HepG2 (cell line): ENCODE measurements at regions not wholly inside any gene's neighbourhood (a gene's known extent, or its start where the extent isn't known, plus 50 kb on each side); places are given as distances from the start of the nearest gene placed in this dataset.

Experiments used
- ATAC-seq: fragments of 200-7000 bp; cut with Tn5 transposase; 3 replicates; pipeline ENCODE4 v1.9.1; 2020; ENCODE audit warnings: mild to moderate bottlenecking, moderate library complexity
- BruUV-seq: library from RNA; stranded (reverse); fragments of 400-500 nt; replicated peaks from 2 replicates; lab custom pipeline; 2021; lab: Mats Ljungman, UMichigan
- CTCF ChIA-PET: fragments of 300-600 bp; formaldehyde crosslinking; extraction: SDS; loops from one replicate; lab custom pipeline; 2021; ENCODE audit warnings: low total read pairs, inconsistent platforms, low intra/inter-chr PET ratio; lab: Yijun Ruan, JAX
- POLR2A ChIA-PET: fragments of 350-600 bp; sonication (Branson Sonifier 250); formaldehyde crosslinking; loops from one replicate; lab custom pipeline; 2020; ENCODE audit warnings: antibody characterized with exemption, inconsistent platforms; lab: Yijun Ruan, JAX
- DNase-seq: peaks from one replicate; pipeline ENCODE4 v3.0.0-alpha.2; 2015; ENCODE audit warnings: low spot score
- FAIRE-seq: peaks from 3 replicates; lab custom pipeline; 2011; peaks lifted over from hg19 to GRCh38; lab: Jason Lieb, UNC
- H2AFZ ChIP-seq: one replicate; pipeline ENCODE4 v1.6.1; 2011; ENCODE audit warnings: low read length, inconsistent platforms
- H3K27ac ChIP-seq: fragments of 300-600 bp; 3 replicates; pipeline ENCODE4 v1.8.0; 2011; ENCODE audit warnings: mixed run types, mild to moderate bottlenecking, mixed read lengths, low read length, inconsistent platforms; ENCODE audit not compliant: insufficient read depth; ENCODE audit errors: extremely low read length
- H3K27me3 ChIP-seq, 2 experiments: fragments of 200-600 bp in 1 of 2; 2 replicates in 1 of 2; 3 replicates in 1 of 2; pipeline versions ENCODE4 v1.6.0 to v1.8.0; 2011; ENCODE audit warnings: low read length in 2 of 2, mild to moderate bottlenecking in 2 of 2, moderate library complexity in 2 of 2, inconsistent platforms in 1 of 2; ENCODE audit not compliant: insufficient read depth in 2 of 2, control insufficient read depth in 1 of 2
- H3K36me3 ChIP-seq, 2 experiments: fragments of 200-600 bp in 1 of 2; replicated peaks in 1 of 2; 2 replicates in 1 of 2; 3 replicates in 1 of 2; pipeline versions ENCODE4 v1.5.1 to v1.8.0; 2011; ENCODE audit warnings: low read length in 2 of 2, inconsistent platforms in 1 of 2; ENCODE audit not compliant: insufficient read depth in 2 of 2, control insufficient read depth in 1 of 2
- H3K4me1 ChIP-seq: 2 replicates; pipeline ENCODE4 v1.5.1; 2012; ENCODE audit warnings: low read length, inconsistent platforms; ENCODE audit not compliant: insufficient read depth
- H3K4me2 ChIP-seq: 2 replicates; pipeline ENCODE4 v1.6.0; 2011; ENCODE audit warnings: low read depth, low read length, inconsistent platforms
- H3K4me3 ChIP-seq, 3 experiments: fragments of 200-600 bp in 1 of 3; sonication (generic), shearing (Covaris generic) in 1 of 3; replicated peaks in 1 of 3; 2 replicates each; pipeline ENCODE4 v1.5.1; 2011 to 2016; ENCODE audit warnings: low read length in 3 of 3, inconsistent platforms in 2 of 3, low read depth in 2 of 3, mild to moderate bottlenecking in 2 of 3, control low read depth in 1 of 3, mixed read lengths in 1 of 3; ENCODE audit not compliant: insufficient read depth in 1 of 3
- H3K79me2 ChIP-seq: one replicate; pipeline ENCODE4 v1.6.1; 2011; ENCODE audit warnings: low read length, inconsistent platforms; ENCODE audit not compliant: insufficient read depth
- H3K9ac ChIP-seq: 2 replicates; pipeline ENCODE4 v1.6.0; 2011; ENCODE audit warnings: mild to moderate bottlenecking, low read depth, low read length, inconsistent platforms; ENCODE audit not compliant: insufficient read depth
- H3K9me3 ChIP-seq: 2 replicates; pipeline ENCODE4 v1.5.1; 2012; ENCODE audit warnings: mild to moderate bottlenecking, low read length
- H4K20me1 ChIP-seq: 2 replicates; pipeline ENCODE4 v1.6.0; 2011; ENCODE audit warnings: inconsistent platforms, mild to moderate bottlenecking, low read length, moderate library complexity; ENCODE audit not compliant: insufficient read depth
- DNMT1 ChIP-seq: sonication (generic); formaldehyde crosslinking; IDR thresholded peaks from 2 replicates; pipeline ENCODE4 v1.5.1; 2020; ENCODE audit warnings: mild to moderate bottlenecking, missing genetic modification reagents
- EED ChIP-seq: sonication (generic); formaldehyde crosslinking; IDR thresholded peaks from 2 replicates; pipeline ENCODE4 v1.5.0; 2020; ENCODE audit warnings: mild to moderate bottlenecking, missing genetic modification reagents
- FOXA1 ChIP-seq, 2 experiments: fragments of 450-650 bp in 1 of 2; sonication (generic) in 1 of 2; formaldehyde crosslinking in 1 of 2; IDR thresholded peaks; 2 replicates each; pipeline versions ENCODE4 v1.4.0 to v1.6.1; 2016 to 2020; ENCODE audit warnings: missing genetic modification reagents in 1 of 2
- HDAC2 ChIP-seq: sonication (generic); formaldehyde crosslinking; IDR thresholded peaks from 2 replicates; pipeline ENCODE4 v1.4.0; 2020; ENCODE audit warnings: missing genetic modification reagents
- HOXA7 ChIP-seq: sonication (generic); formaldehyde crosslinking; IDR thresholded peaks from 2 replicates; pipeline ENCODE4 v1.8.1; 2022; ENCODE audit warnings: mild to moderate bottlenecking, missing genetic modification reagents, moderate library complexity
- NAIF1 ChIP-seq: sonication (generic); formaldehyde crosslinking; IDR thresholded peaks from 2 replicates; pipeline ENCODE4 v1.5.0; 2020; ENCODE audit warnings: mild to moderate bottlenecking, missing genetic modification reagents, borderline replicate concordance
- RFXANK ChIP-seq: IDR thresholded peaks from 2 replicates; pipeline ENCODE4 v1.6.1; 2016
- SP2 ChIP-seq: sonication (generic); formaldehyde crosslinking; IDR thresholded peaks from 2 replicates; pipeline ENCODE4 v1.5.1; 2020; ENCODE audit warnings: mild to moderate bottlenecking, missing genetic modification reagents
- TEAD2 ChIP-seq: sonication (generic); formaldehyde crosslinking; IDR thresholded peaks from 2 replicates; pipeline ENCODE4 v1.9.0; 2021; ENCODE audit warnings: missing genetic modification reagents
- ZC3H4 ChIP-seq: sonication (generic); formaldehyde crosslinking; IDR thresholded peaks from 2 replicates; pipeline ENCODE4 v1.4.0; 2020; ENCODE audit warnings: missing genetic modification reagents, borderline replicate concordance
- ZNF121 ChIP-seq: sonication (generic); formaldehyde crosslinking; IDR thresholded peaks from 2 replicates; pipeline ENCODE4 v1.5.0; 2020; ENCODE audit warnings: mild to moderate bottlenecking, missing genetic modification reagents
- ZNF180 ChIP-seq: sonication (generic); formaldehyde crosslinking; IDR thresholded peaks from 2 replicates; pipeline ENCODE4 v1.4.0; 2020; ENCODE audit warnings: low read depth, missing genetic modification reagents, borderline replicate concordance
- ZNF614 ChIP-seq: IDR thresholded peaks from 2 replicates; pipeline ENCODE4 v1.6.1; 2018; ENCODE audit warnings: missing biosample characterization, missing genetic modification reagents, inconsistent platforms, borderline replicate concordance
- ZNF879 ChIP-seq: sonication (generic); formaldehyde crosslinking; IDR thresholded peaks from 2 replicates; pipeline ENCODE4 v1.8.1; 2023; ENCODE audit warnings: missing genetic modification reagents
- WGBS: methylation state at CpG from one replicate; pipeline ENCODE4 v1.1.6; 2017; ENCODE audit warnings: low lambda C conversion rate; 5-methylcytosine and 5-hydroxymethylcytosine counted together
- in situ Hi-C: cut with HindIII; loops from 2 replicates; pipeline ENCODE4 v1.10.0; 2017; ENCODE audit warnings: low pct_unique_long_range_greater_than_20kb; ENCODE audit not compliant: extremely low pct_ligation_motif_present
- intact Hi-C: fragments of 100-400 bp; cut with micrococcal nuclease; formaldehyde crosslinking; loops from one replicate; pipeline ENCODE4 v1.10.0; 2022; ENCODE audit not compliant: unreplicated experiment
- TF ChIP-seq, protein P1 (sequence below): sonication (generic); formaldehyde crosslinking; IDR thresholded peaks from 2 replicates; pipeline ENCODE4 v1.5.1; 2020; ENCODE audit warnings: mild to moderate bottlenecking, missing genetic modification reagents, borderline replicate concordance
- TF ChIP-seq, protein P2 (sequence below): sonication (generic); formaldehyde crosslinking; IDR thresholded peaks from 2 replicates; pipeline ENCODE4 v1.5.0; 2020; ENCODE audit warnings: missing genetic modification reagents
- TF ChIP-seq, protein P3 (sequence below): sonication (generic); formaldehyde crosslinking; IDR thresholded peaks from 2 replicates; pipeline ENCODE4 v1.5.0; 2020; ENCODE audit warnings: mild to moderate bottlenecking, missing genetic modification reagents

DNA sequence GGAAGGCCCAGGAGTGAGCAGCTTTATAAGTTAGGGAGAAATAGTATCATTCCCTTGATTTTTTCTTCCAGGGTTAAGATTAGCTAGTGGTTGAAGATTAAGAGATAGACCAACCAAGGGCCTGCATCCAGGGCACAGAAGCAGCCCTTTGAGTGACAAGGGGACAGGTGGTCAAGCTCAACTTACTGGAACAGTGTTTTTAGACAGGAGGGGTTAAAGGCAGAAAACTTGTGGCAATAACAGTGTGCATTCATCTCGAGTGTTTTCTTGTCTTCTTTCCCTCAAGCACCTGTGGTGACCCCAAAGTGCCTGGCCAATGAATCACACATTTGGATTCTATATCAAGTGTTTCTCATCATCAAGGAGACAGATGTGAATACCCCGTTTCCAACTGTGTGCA, 267.5 kb downstream of the PDCD6IP start:
- Histone ChIP-seq H3K79me2 (no peaks in the 10 kb centered on the region), H3K9ac (no peak overlapping the region), H3K4me3 (no peak overlapping the region), H3K9me3 (no peaks in the 10 kb centered on the region), H3K36me3 (no peaks in the 10 kb centered on the region), H3K4me1 (no peaks in the 10 kb centered on the region), H3K27me3 (no peaks in the 10 kb centered on the region), H2AFZ (no peak overlapping the region), H4K20me1 (no peaks in the 10 kb centered on the region), H3K4me2 (no peak overlapping the region), H3K27ac (no peak overlapping the region)
- in situ Hi-C loops (no loop called here), intact Hi-C loops (no loop called here)
- no peak for ATAC-seq
- ChIA-PET CTCF (no interaction called here), POLR2A (no interaction called here)
- TF ChIP-seq FOXA1 (IDR thresholded peaks at IDR 0.05), result no peak
- no peak for TF ChIP-seq FOXA1 (CRISPR knock-in tag; IDR thresholded peaks at IDR 0.05)
- no peak for TF ChIP-seq RFXANK (CRISPR knock-in tag)
- no peak for TF ChIP-seq ZC3H4 (CRISPR knock-in tag)
- TF ChIP-seq, protein P1, sequence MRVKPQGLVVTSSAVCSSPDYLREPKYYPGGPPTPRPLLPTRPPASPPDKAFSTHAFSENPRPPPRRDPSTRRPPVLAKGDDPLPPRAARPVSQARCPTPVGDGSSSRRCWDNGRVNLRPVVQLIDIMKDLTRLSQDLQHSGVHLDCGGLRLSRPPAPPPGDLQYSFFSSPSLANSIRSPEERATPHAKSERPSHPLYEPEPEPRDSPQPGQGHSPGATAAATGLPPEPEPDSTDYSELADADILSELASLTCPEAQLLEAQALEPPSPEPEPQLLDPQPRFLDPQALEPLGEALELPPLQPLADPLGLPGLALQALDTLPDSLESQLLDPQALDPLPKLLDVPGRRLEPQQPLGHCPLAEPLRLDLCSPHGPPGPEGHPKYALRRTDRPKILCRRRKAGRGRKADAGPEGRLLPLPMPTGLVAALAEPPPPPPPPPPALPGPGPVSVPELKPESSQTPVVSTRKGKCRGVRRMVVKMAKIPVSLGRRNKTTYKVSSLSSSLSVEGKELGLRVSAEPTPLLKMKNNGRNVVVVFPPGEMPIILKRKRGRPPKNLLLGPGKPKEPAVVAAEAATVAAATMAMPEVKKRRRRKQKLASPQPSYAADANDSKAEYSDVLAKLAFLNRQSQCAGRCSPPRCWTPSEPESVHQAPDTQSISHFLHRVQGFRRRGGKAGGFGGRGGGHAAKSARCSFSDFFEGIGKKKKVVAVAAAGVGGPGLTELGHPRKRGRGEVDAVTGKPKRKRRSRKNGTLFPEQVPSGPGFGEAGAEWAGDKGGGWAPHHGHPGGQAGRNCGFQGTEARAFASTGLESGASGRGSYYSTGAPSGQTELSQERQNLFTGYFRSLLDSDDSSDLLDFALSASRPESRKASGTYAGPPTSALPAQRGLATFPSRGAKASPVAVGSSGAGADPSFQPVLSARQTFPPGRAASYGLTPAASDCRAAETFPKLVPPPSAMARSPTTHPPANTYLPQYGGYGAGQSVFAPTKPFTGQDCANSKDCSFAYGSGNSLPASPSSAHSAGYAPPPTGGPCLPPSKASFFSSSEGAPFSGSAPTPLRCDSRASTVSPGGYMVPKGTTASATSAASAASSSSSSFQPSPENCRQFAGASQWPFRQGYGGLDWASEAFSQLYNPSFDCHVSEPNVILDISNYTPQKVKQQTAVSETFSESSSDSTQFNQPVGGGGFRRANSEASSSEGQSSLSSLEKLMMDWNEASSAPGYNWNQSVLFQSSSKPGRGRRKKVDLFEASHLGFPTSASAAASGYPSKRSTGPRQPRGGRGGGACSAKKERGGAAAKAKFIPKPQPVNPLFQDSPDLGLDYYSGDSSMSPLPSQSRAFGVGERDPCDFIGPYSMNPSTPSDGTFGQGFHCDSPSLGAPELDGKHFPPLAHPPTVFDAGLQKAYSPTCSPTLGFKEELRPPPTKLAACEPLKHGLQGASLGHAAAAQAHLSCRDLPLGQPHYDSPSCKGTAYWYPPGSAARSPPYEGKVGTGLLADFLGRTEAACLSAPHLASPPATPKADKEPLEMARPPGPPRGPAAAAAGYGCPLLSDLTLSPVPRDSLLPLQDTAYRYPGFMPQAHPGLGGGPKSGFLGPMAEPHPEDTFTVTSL, result no peak
- TF ChIP-seq ZNF614 (CRISPR knock-in tag), result no peak
- TF ChIP-seq ZNF180 (CRISPR knock-in tag), result no peak
- TF ChIP-seq, protein P2, sequence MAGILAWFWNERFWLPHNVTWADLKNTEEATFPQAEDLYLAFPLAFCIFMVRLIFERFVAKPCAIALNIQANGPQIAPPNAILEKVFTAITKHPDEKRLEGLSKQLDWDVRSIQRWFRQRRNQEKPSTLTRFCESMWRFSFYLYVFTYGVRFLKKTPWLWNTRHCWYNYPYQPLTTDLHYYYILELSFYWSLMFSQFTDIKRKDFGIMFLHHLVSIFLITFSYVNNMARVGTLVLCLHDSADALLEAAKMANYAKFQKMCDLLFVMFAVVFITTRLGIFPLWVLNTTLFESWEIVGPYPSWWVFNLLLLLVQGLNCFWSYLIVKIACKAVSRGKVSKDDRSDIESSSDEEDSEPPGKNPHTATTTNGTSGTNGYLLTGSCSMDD, result no peak
- TF ChIP-seq, protein P3, sequence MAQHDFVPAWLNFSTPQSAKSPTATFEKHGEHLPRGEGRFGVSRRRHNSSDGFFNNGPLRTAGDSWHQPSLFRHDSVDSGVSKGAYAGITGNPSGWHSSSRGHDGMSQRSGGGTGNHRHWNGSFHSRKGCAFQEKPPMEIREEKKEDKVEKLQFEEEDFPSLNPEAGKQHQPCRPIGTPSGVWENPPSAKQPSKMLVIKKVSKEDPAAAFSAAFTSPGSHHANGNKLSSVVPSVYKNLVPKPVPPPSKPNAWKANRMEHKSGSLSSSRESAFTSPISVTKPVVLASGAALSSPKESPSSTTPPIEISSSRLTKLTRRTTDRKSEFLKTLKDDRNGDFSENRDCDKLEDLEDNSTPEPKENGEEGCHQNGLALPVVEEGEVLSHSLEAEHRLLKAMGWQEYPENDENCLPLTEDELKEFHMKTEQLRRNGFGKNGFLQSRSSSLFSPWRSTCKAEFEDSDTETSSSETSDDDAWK (CRISPR knock-in tag), result no peak
- no peak for TF ChIP-seq HDAC2 (CRISPR knock-in tag)
- no peak for TF ChIP-seq HOXA7
- TF ChIP-seq DNMT1 (CRISPR knock-in tag), result no peak
- no peak for TF ChIP-seq NAIF1 (CRISPR knock-in tag)
- TF ChIP-seq ZNF879, result no peak
- TF ChIP-seq SP2 (CRISPR knock-in tag), result no peak
- TF ChIP-seq ZNF121 (CRISPR knock-in tag), result no peak
- no peak for TF ChIP-seq TEAD2 (CRISPR knock-in tag)
- TF ChIP-seq EED (CRISPR knock-in tag), result no peak
- no TSS peak for BruUV-seq
- FAIRE-seq, result no peak
- DNase-seq, result no peak
- WGBS, result 0% methylated on average over 2 of the region's 2 CpGs
